ENCODE measurements at regions not wholly inside any gene's neighbourhood (a gene's known extent, or its start where the extent isn't known, plus 50 kb on each side); places are given as distances from the start of the nearest gene placed in this dataset.

- no peak overlapping the region for H3T11ph ChIP-seq (ENCODE audit: low read length)
- Mint-ChIP-seq H3K4me3 (no peak overlapping the region), H3K27me3 (ENCODE audit: low read depth) (no peaks in the 10 kb centered on the region), H3K4me1 (peaks cover 0 to 3% of the 10 kb centered on the region in 2 experiments; a peak in 1 of 4 replicates), H3K36me3 (ENCODE audit: insufficient read depth in 1 of 3, low read depth in 3 of 3) (no peaks in the 10 kb centered on the region; a peak in 1 of 7 replicates), H3K9me3 (no peaks in the 10 kb centered on the region), H3K27ac (no peak overlapping the region)
- no peak overlapping the region for H4K5ac ChIP-seq (ENCODE audit: insufficient read length, low read depth, low read length)
- H2BK5ac ChIP-seq (ENCODE audit: insufficient read length, low read length), result no peak overlapping the region
- no peak overlapping the region for H3K9ac ChIP-seq (ENCODE audit: extremely low read depth, insufficient read length, low read length)
- no peak overlapping the region for H4K8ac ChIP-seq (replicated peaks; ENCODE audit: insufficient read length, low read depth, low read length)
- no peaks in the 10 kb centered on the region for H3K79me1 ChIP-seq (ENCODE audit: insufficient read depth, low read depth, low read length, poor library complexity, severe bottlenecking)
- H2AFZ ChIP-seq (ENCODE audit: low read length), result no peak overlapping the region
- H3K27me3 ChIP-seq (ENCODE audit: insufficient read depth, low read length), result no peaks in the 10 kb centered on the region
- H2AK5ac ChIP-seq (ENCODE audit: insufficient read length, low read length), result no peak overlapping the region
- H3K27ac ChIP-seq (ENCODE audit: insufficient read length, low read depth, low read length), result no peak overlapping the region
- H2BK120ac ChIP-seq (ENCODE audit: low read depth, low read length, poor library complexity, severe bottlenecking), result no peak overlapping the region
- H3K9me3 ChIP-seq (ENCODE audit: control insufficient read depth, low read depth, low read length), result no peaks in the 10 kb centered on the region
- no peak overlapping the region for H2BK12ac ChIP-seq (ENCODE audit: insufficient read length, low read depth, low read length)
- H3K23ac ChIP-seq (ENCODE audit: insufficient read length, low read depth, low read length), result no peak overlapping the region
- no peak overlapping the region for H4K91ac ChIP-seq (ENCODE audit: insufficient read length, low read depth, low read length)
- TF ChIP-seq CTCF (conservative IDR thresholded peaks at IDR 0.05), result no peak
- H3K56ac ChIP-seq (ENCODE audit: insufficient read length, low read depth, low read length), result no peak overlapping the region
- H3K14ac ChIP-seq (ENCODE audit: insufficient read depth, low read length), result no peak overlapping the region
- no peak overlapping the region for H2BK15ac ChIP-seq (ENCODE audit: low read depth, low read length)
- no peak overlapping the region for H3K4me2 ChIP-seq (ENCODE audit: insufficient read depth, insufficient read length, low read length)
- H2BK20ac ChIP-seq (ENCODE audit: low read depth, low read length, poor library complexity, severe bottlenecking), result no peak overlapping the region
- no peaks in the 10 kb centered on the region for H4K20me1 ChIP-seq (ENCODE audit: control insufficient read depth, insufficient read depth, insufficient read length)
- H3K4me1 ChIP-seq (ENCODE audit: insufficient read depth, low read length), result no peaks in the 10 kb centered on the region
- DNase-seq, result no peak
- H3K18ac ChIP-seq (ENCODE audit: insufficient read length, low read depth, low read length), result no peak overlapping the region
- no peak overlapping the region for H3K4ac ChIP-seq (ENCODE audit: low read depth, low read length)
- H3K23me2 ChIP-seq (ENCODE audit: insufficient read length, low read depth, low read length, poor library complexity, severe bottlenecking), result no peaks in the 10 kb centered on the region
- no peaks in the 10 kb centered on the region for H3K79me2 ChIP-seq (ENCODE audit: insufficient read depth, low read length)
Measured at GRCh38 chr6:16049168-16049567, 79.7 kb upstream of the MYLIP start.
